ENCODE measurements at regions not wholly inside any gene's neighbourhood (a gene's known extent, or its start where the extent isn't known, plus 50 kb on each side); places are given as distances from the start of the nearest gene placed in this dataset.

DNA sequence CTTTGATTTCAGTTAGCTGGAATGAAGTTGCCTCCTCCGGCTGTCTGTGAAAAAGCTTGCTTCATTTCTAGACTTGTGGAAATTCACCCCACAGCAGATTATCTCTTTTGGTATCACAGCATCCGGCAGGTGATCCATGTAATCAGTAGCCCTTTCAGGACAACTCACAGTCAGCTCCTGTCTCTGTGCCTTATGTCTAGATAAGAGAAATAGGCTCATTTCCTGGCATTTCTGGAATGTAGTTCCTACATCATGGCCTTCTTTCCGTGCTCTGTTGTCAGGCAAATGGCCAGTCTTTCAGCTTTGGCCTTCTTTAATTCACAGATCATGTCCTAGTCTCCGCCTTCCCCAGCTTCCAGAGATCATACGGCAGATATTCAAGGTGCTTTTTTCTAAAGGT, 455.4 kb downstream of the NUP35 start:
- no peak for DNase-seq
- H3K36me3 ChIP-seq, result no peaks in the 10 kb centered on the region
- no peaks in the 10 kb centered on the region for H3K27me3 ChIP-seq
- no peaks in the 10 kb centered on the region for H3K9me3 ChIP-seq
- no peak overlapping the region for H3K4me3 ChIP-seq (replicated peaks in 1 of 3)
- H3K27ac ChIP-seq, result no peak overlapping the region
- intact Hi-C loops (cut with DNase I), result no loop called here
- H3K4me1 ChIP-seq, result no peaks in the 10 kb centered on the region
- TF ChIP-seq POLR2A (IDR thresholded peaks at IDR 0.05), result no peak
- TF ChIP-seq, protein P1, sequence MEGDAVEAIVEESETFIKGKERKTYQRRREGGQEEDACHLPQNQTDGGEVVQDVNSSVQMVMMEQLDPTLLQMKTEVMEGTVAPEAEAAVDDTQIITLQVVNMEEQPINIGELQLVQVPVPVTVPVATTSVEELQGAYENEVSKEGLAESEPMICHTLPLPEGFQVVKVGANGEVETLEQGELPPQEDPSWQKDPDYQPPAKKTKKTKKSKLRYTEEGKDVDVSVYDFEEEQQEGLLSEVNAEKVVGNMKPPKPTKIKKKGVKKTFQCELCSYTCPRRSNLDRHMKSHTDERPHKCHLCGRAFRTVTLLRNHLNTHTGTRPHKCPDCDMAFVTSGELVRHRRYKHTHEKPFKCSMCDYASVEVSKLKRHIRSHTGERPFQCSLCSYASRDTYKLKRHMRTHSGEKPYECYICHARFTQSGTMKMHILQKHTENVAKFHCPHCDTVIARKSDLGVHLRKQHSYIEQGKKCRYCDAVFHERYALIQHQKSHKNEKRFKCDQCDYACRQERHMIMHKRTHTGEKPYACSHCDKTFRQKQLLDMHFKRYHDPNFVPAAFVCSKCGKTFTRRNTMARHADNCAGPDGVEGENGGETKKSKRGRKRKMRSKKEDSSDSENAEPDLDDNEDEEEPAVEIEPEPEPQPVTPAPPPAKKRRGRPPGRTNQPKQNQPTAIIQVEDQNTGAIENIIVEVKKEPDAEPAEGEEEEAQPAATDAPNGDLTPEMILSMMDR (IDR thresholded peaks at IDR 0.05), result no peak
- 71 to 77% methylated on average over 5 of the region's 5 CpGs for WGBS, 2 donors

DNA sequence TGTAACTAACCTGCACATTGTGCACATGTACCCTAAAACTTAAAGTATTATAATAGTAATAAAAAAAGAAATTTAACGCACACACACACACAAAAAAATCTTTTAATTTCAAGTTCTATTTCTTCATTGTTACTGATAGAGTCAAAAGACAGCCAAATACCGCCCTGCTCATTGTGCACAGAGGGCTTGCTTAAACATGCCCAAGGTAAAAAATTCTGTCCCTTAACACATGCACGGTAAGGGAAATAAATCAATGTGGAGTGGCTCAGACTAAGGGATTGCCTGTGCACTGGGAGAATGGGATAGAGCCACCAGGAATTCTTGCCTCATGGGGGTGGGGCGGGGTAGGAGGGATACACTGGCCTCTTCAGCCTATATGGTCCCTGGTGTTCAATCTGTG, 468.0 kb downstream of the NUP35 start:
- 81 to 94% methylated on average over 4 of the region's 4 CpGs for WGBS, 2 donors
- H3K27ac ChIP-seq, result no peak overlapping the region
- TF ChIP-seq, protein P1 (IDR thresholded peaks at IDR 0.05), result no peak
- TF ChIP-seq POLR2A (IDR thresholded peaks at IDR 0.05), result no peak
- H3K4me3 ChIP-seq (replicated peaks in 1 of 3), result no peak overlapping the region
- H3K27me3 ChIP-seq, result no peaks in the 10 kb centered on the region
- no peak for DNase-seq
- intact Hi-C loops (cut with DNase I), result no loop called here
- H3K9me3 ChIP-seq, result no peaks in the 10 kb centered on the region
- peaks cover 0 to 4% of the 10 kb centered on the region in 2 donors for H3K4me1 ChIP-seq
- H3K36me3 ChIP-seq, result no peaks in the 10 kb centered on the region

DNA sequence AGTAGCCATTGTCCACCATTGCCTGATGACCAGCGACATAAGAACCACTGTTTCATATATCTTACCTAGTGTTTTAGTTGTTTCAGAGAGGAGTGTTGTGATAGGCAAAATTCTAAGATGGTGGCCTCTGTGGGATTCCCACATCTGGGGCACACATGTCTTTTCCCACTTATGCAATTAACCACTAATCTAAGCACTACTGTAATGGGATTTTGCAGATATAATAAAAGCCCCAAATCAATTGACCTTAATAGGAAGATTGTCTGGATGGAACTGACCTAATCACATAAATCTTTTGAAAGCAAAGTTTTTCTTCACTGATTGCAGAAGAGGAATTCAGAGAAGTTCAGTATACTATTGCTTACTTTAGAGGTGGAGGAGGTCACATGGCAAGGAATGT, 469.9 kb downstream of the NUP35 start:
- no peak overlapping the region for H3K27ac ChIP-seq
- no peaks in the 10 kb centered on the region for H3K27me3 ChIP-seq
- H3K4me3 ChIP-seq (replicated peaks in 1 of 3), result no peak overlapping the region
- H3K9me3 ChIP-seq, result no peaks in the 10 kb centered on the region
- TF ChIP-seq, protein P1 (IDR thresholded peaks at IDR 0.05), result no peak
- H3K36me3 ChIP-seq, result no peaks in the 10 kb centered on the region
- WGBS, 2 donors, result 85 to 97% methylated on average over 1 of the region's 1 CpG
- no peak for DNase-seq
- intact Hi-C loops (cut with DNase I), result no loop called here
- peaks cover 0 to 4% of the 10 kb centered on the region in 2 donors for H3K4me1 ChIP-seq

DNA sequence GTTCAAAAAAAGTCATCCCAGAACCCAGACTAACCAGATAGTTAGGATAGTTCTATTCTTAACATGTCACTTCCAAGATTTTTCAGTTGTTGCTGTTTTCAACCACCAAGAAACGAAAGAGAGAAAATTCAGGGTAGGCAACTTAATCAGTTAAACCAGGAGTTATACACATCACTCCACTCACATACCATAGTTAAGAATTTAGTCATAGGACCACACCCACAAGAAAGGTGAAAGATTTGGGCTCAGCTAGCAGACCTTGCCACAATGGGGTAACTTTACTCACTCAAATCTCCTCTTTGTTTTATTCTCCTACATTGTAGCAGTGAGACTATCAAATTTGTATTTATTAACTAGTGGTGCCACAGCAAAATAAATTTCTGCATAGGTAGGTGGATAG, 473.6 kb downstream of the NUP35 start:
- no peaks in the 10 kb centered on the region for H3K27me3 ChIP-seq
- peaks cover 0 to 4% of the 10 kb centered on the region in 2 donors for H3K4me1 ChIP-seq
- TF ChIP-seq, protein P1 (IDR thresholded peaks at IDR 0.05), result no peak
- TF ChIP-seq POLR2A (IDR thresholded peaks at IDR 0.05), result no peak
- H3K27ac ChIP-seq, result no peak overlapping the region
- no peak overlapping the region for H3K4me3 ChIP-seq (replicated peaks in 1 of 3)
- no peak for DNase-seq
- H3K9me3 ChIP-seq, result no peaks in the 10 kb centered on the region
- intact Hi-C loops (cut with DNase I), result no loop called here
- H3K36me3 ChIP-seq, result no peaks in the 10 kb centered on the region
- 79 to 93% methylated on average over 1 of the region's 1 CpG for WGBS, 2 donors

DNA sequence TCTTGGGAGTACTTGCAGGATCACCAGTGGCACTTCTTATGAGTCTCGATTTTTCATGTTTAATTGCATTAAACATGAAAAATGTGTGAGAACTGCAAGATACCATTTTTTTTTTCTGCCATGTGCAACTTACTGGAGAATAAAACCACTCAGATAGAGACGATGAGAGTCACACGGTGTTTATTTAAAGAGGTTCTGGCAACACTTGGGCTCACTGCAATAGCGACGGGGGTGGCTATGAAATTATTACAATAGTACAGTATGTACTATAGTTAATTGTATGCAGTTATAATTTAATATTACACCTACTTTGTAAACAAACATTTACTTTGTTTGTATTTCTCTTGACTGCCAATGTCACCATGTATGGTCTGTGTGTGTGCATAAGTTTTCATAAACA, 479.8 kb downstream of the NUP35 start:
- Histone ChIP-seq H3K27ac (no peak overlapping the region), H3K9me3 (no peaks in the 10 kb centered on the region), H3K36me3 (no peaks in the 10 kb centered on the region), H3K4me3 (replicated peaks in 1 of 3) (no peak overlapping the region), H3K4me1 (no peaks in the 10 kb centered on the region), H3K27me3 (no peaks in the 10 kb centered on the region)
- WGBS, 2 donors, result 49 to 54% methylated on average over 5 of the region's 5 CpGs
- intact Hi-C loops (cut with DNase I), result no loop called here
- no peak for DNase-seq
- TF ChIP-seq, protein P1 (IDR thresholded peaks at IDR 0.05), result no peak
- TF ChIP-seq POLR2A (IDR thresholded peaks at IDR 0.05), result no peak

Measured in thyroid gland (tissue), 4 donors.